CD4-positive, alpha-beta T cell treated with Interleukin-6 for 4 hours (primary cell): ENCODE measurements at regions not wholly inside any gene's neighbourhood (a gene's known extent, or its start where the extent isn't known, plus 50 kb on each side); places are given as distances from the start of the nearest gene placed in this dataset.
"Not testable (repeated sequence)": the region's sequence is repeated elsewhere in the genome, so short reads cannot be mapped to it uniquely, and the experiment has no call there.

Experiments used
- DNase-seq: peaks from one replicate; pipeline ENCODE4 v3.0.0-alpha.2; 2020; ENCODE audit warnings: mixed read lengths

DNA sequence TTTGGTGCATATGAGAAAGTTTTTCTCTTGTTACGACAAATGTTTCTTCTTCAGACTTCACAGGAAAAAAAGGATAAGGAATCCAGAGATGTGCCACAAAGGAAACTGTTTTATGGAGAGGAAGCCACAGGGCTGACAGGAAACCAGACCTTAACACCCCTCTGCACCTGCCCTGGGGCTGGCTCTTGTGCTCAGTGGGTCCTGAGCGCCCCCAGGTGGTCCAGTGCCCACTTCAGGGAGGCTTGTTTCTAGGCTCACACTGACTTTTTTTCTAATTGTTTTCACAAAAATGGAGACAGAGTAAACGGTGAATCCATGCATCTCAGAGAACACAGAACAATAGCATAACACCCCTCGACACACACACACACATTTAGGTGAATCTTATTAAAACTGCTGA lies 951.2 kb downstream of the TMEM121 start:
- DNase-seq = not testable (repeated sequence)

DNA sequence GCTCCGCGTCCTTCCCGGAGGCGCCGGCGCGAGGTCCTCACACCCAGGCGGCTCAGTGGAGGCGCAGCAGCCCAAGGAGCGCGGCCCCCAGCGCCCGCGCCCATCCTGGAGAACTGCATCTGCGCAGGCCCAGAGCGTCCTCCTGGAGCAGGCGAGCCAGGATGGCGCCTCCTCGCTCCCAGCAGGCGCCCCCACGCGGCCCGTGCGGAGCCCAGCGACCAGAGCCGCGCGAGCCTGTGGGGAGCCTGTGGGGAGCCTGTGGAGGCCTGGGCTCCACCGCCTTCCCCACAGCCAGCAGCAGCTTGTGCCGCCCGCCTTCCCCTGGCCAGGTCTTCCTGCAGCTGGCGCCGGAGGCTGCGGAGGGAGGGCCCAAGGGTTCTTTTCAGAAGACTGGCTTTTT lies 953.9 kb downstream of the TMEM121 start:
- not testable (repeated sequence) for DNase-seq

DNA sequence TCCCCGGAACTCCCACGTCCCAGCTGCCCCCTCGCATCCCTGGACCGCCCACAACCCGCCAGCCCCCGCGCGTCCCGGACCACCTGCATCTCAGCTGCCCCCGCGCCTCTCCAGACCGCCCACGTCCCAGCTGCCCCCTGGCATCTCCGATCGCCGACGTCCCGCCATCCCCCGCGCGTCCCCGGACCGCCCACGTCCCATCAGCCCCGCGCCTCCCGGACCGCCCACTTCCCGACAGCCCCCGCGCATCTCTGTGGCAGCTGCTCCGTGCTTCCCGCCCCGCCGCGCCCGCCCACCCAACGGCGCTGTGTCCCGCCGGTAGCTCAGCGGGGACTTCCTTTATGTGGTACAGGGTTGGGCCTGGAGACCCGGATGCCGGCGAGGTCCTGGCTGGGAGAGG lies 955.8 kb downstream of the TMEM121 start:
- DNase-seq = not testable (repeated sequence)

DNA sequence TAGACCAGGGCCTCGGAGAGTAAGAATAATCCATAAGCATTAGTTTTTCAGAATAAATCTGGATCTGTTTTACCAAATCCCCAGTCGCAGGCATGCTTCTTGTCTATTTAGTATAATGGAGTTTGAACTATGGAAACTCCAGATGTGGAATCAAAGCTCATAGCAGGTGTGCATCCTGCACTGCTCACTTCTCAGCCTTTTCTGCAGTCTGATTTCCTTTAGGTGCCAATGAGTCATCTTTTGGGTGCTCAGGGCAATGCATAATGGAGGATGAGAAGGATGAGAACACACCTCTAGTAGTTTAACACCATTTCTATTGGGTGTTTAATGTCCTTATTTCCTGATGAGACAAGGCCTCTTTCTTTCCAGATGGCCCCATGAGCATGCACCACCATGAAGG lies 961.2 kb downstream of the TMEM121 start:
- no peak for DNase-seq

DNA sequence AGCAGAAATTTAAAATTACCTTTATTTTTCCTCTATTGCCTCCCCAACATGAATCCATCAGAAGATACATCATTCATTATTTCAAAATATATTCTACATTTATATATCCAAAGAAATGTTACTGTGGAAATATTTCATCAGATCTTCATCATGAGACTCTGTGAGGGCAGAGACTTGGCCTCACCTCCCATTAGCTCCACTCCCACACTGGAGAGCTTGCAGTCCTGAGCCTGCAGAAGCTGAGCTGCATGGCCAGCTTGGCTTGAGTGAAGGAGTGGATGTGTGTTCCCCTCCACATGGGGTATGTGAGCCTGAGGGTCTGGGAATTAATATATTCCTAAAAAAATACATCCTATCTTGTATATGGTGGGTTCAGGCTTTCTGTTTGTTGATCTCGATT lies 961.9 kb downstream of the TMEM121 start:
- no peak for DNase-seq

DNA sequence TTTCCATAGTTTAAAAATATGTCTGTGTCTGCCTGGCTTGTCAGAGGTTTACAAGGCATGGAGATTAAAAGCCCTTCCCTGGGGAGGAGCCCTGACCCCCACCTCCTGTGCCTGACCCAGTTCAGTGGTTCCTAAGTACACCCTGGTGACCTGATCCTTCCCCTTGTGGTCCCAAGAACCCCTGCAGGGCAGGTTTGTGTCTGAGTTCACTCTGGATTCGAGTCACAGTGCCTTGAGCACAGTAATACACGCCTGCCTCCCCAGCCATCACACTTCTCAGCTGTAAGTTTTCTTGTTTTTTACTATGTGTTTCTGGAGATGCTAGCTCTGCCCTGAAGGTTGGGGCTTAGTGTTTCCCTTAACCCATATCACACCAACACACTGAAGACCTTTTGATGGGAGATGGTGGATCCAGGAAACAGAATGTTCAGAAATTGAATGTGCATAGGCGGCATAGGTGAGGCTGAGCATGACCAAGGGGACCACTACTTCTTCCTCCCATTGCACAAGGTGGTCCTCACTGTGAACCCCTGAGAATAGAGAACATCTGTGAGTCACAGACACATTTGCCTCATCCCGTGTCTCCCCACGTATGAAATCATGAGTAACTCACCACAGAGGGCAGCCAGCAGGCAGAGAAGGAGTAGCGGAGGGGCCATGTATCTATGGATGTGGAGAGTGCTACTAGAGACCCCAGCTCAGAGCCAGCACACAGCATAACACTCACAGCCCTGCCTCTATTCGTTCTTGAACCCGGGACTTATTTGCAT lies 962.9 kb downstream of the TMEM121 start:
- DNase-seq = no peak

DNA sequence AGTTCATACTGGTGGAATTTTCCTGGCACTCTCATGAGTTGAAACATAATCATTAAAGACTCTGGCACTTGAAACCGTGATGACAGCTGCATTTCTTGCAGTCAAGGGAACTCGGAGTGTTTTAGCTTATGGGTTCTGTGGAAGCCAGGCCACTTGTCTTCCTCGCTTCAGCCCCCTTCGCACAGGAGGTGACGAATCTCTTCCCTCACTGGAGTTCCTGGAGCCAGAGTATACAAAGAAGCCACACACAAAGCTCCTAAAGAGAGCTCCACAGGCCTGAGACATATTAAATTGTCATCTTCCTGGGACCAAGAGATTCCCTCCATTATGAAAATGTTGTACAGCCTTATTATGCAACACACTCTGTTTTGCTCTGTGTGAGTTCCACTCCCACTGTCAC lies 964.1 kb downstream of the TMEM121 start:
- no peak for DNase-seq

DNA sequence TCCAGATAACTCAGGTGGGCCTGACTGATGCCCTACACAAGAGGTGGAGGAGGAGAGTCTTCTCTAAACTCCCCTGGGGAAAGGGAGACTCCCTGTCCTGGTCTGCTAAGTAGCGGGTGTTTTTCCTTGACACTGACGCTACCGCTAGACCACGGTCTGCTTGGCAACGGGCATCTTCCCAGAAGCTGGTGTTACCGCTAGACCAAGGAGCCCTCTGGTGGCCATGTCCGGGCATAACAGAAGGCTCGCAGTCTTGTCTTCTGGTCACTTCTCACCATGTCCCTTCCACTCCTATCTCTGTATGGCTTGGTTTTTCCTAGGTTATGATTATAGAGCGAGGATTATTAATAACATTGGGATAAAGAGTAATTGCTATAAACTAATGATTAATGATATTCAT lies 965.5 kb downstream of the TMEM121 start:
- no peak for DNase-seq

DNA sequence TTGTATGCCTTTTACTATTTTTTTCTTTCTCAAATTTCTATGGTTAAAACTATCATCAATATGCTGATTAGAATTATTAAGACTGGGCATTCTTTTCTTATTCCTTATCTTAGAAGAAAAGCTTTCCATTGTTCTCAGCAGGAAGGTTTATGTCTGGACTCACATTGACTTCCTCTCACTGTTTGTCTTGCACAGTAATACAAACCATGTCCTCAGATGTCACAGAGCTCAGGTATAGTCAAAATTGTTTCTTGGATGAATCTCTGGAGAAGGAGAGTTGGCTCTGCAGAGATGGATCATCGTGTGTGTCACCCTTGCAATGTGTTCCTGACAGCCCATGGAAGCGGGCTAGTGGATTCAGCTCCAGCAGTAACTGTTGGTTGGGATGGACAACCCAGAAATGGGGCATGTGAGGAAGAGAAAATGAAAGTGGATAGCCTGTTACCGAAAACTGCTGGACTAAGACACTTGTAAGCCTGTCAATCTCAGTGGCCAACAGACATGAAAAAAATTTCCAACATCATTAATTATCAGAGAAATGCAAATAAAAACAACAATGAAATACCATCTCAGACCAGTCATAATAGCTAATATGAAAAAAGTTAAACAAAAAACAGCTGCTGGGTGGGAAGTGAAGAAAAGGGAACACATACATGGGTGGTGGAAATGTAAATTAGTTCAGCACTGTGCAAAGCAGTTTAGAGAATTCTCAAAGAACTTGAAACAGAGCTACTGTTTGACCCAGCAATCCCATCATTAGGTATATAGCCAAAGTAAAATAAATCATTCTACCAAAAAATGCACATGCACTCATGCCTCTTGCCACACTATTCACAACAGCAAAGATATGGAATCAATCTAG lies 967.8 kb downstream of the TMEM121 start:
- DNase-seq = no peak

DNA sequence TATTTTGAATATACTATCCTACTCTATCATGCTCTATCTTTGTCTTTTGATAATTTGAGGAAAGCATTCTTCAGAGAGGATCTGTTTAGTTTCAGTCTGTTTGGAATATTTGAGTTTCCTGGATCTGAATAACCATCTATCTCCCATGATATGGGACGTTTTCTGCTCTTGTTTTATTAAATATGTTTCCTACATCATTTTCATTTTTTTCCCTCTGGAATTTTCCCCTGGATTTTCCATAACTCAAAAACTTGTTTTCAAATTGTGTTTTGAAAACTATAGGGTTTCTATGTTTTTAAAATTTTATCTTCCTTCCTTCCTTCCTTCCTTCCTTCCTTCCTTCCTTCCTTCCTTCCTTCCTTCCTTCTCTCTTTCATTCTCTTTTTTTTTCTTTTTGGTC lies 974.2 kb downstream of the TMEM121 start:
- DNase-seq = no peak

DNA sequence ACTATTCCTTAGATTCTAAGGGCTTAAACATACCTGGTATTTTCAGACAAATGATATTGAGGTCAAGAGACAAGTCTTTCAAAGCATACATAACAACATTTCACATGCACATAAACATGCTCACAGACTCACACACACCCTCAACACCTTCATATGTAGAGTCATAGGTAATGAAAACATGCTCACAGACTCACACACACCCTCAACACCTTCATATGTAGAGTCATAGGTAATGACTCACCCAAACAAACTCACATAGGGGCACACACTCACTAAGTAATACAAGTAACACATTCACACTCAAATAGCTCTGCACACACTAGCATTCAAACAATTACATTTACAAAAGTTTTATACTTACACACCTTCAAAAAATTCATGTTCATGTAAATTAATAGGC lies 975.5 kb downstream of the TMEM121 start:
- no peak for DNase-seq

DNA sequence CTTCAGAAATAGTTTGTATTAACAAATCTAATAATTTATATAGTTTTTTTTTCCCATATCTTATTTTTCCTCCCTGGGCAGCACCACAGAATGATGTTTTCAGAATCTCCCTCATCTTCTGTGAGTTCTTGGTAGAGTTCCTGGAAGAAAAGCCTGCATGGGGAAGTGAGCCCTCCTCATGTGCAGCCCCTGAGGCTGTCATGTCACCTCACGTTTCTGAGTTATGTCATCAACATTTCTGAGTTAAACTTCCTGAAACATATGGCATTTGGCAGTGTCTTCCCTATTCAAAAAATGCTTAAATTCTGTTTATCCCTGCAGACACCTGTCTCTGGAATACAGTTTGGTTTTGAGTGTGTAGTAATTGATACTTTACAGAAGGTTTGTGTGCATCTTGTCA lies 979.0 kb downstream of the TMEM121 start:
- no peak for DNase-seq

DNA sequence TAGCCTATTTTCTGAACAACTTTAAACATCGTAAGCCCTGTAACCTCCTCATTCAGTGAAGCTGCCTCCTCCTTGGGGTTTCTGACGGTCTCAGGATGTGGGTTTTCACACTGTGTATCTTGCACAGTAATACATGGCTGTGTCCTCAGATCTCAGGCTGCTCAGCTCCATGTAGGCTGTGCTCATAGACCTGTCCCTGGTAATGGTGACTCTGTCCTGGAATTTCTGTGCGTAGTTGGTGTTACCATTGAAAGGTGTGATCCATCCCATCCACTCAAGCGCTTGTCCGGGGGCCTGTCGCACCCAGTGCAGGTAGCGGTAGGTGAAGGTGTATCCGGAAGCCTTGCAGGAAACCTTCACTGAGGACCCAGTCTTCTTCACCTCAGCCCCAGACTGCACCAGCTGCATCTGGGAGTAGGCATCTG lies 980.5 kb downstream of the TMEM121 start:
- DNase-seq = peak; percentile 61

DNA sequence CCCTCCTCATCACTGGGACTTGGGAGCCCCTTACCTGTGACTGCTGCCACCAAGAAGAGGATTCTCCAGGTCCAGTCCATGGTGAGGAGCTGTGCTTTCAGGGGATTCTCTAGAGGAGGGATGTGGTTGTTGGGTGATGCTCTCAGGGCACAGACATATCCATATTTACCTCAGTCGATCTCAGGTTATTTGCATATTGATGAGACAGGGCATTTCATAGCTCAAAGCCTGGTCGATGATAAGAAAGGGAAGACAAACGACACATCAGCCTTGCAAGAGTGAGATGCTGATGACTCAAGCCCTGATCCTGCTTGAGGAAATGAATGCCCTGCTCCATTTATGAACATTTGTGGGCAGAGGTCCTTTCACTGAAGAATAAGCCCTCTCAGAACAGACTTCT lies 981.0 kb downstream of the TMEM121 start:
- peak; percentile 41 for DNase-seq

DNA sequence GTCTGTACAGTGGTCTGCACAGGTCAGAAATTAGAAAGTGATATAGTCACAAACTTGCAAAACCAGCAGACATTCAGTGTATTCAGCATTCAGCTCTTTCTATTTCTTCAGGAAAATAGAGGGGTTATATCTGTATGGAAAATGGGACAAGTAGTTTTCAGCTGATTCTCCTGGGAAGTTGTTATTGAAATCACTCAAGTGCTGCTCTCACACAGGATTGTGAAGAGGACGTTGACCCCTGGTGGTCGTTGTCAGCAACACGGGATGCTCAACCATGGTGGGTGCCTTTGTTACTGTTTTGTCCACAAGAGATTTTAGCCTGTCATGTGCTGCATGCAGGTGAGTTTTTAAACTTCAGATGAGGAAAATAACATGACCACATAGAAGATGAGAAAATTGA lies 981.8 kb downstream of the TMEM121 start:
- no peak for DNase-seq

DNA sequence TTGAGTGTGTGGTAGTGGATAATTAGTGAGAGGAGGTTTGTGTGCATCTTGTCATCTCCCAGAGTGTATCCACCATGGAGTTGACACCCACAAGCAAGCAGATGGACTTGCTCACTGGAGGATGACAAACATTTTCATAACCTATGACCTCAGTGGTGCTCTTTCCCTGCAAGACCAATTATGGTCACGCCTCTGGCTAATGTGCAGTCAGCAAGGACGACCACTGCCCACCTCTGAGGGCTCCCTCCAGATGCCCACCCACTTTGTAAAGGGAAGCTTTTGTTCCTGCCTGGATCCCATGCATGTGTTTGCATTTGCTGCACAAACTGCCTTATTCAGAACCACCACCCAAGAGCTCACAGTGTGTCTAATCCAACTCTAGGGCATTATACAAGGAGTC lies 982.8 kb downstream of the TMEM121 start:
- no peak for DNase-seq

DNA sequence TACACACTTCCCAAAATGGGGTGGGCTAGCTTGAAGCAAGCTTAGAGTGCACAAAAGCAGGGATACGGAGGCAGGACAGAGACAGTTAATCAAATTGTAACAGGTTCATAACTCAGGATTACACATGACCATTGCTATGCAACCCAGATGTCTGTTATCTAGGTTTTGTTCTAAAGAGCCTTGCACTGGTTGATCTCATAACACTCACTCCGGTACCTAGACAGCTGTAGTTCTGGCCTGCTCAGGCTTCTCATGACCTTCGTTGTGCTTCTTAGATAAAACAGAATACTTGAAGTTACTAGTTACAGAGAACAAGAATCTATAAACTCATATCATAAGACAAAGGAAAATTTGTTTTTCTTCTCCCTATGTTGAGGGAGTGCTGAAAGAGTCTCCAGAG lies 983.4 kb downstream of the TMEM121 start:
- DNase-seq = no peak

DNA sequence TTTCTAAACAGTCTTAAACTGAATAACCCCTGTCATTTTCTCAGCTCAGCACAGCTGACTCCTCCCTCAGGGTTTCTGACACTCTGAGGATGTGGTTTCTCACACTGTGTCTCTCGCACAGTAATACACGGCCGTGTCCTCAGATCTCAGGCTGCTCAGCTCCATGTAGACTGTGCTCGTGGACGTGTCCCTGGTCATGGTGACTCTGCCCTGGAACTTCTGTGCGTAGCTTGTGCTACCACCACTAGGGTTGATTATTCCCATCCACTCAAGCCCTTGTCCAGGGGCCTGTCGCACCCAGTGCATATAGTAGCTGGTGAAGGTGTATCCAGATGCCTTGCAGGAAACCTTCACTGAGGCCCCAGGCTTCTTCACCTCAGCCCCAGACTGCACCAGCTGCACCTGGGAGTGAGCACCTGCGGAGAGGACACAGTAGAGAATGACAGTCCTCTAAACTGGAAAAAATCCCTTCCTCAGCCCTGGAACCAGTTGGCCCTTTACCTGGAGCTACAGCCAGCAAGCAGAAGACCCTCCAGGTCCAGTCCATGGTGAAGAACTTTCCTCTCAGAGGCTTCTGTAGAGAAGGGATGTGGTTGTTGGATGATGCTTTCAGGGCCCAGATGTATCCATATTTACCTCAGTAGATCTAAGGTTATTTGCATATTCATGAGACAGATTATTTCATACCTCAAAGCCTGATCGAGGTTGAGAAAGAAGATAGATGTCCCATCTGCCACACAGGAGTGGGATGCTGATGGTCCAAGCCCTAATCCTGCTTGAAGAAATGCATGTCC lies 984.8 kb downstream of the TMEM121 start:
- DNase-seq = peak; percentile 70

DNA sequence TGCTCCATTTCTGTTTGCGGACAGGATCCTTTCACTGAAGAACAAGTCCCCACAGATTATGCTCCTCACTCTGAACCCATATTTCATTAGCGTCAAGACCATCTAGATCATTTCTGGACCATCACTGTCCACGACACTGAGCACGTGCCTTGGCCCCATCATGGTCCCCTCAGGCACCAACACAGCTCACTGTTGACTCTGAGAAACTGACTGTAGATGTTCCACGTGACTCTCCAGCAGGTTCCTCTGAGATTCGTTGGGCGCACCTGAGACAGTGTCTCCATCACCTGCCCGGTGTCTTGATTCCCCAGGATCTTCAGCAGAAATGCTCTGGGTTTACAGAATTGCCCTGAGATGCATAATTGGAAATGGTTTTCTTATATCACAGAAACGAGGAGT lies 985.4 kb downstream of the TMEM121 start:
- no peak for DNase-seq

DNA sequence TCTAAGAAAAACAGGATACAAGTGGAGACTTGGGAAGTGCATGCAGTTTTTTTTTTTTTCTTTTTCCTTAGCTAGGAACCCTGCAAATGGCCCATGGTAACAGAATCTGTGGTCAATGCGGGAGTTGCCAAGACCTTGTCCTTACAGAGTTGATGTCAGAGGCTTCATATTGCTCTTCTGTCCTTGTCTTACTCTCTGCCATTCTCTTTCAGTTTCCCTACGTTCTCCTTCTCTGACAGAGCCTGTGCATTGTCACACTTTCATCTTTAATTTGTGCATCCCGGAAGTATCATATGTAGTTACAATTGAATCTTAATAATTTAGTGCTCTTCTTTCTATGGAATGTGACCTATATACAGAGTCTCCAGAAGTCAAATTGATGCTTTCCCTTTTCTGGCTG lies 986.9 kb downstream of the TMEM121 start:
- DNase-seq = no peak

DNA sequence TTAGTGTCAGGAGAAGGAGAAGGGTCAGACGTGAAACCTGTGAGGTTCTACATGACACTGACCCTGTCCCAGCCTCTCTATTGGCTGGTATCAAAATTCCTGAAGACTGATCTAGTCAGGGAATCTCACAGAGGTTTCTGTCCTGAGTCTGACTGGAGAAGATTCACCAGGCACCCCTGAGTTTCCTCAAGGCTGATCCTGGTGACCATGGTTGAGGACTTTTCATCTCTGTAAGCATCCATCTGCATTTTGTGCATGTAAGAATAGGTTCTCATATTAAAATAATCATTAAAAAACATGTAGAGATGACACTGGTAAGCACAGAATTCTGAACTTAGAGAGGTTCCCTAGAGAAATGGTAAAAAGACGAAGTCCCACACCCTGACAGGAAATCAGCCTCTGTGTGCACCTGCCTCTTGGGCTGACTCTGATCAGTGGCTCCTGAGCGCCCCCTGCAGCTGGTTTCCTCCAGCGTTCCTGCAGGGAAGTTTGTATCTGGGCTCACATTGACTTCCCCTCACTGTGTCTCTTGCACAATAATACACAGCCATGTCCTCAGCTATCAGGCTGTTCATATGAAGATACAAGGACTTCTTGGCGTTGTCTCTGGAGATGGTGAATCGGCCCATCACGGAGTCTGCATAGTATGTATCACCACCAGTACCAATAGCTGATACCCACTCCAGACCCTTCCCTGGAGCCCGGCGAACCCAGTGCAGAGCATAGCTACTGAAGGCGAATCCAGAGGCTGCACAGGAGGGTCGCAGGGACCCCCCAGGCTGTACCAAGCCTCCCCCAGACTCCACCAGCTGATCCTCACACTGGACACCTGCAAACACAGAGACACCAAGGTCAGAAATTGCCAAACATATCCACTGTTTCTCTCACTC lies 991.9 kb downstream of the TMEM121 start:
- DNase-seq = peak; percentile 89

DNA sequence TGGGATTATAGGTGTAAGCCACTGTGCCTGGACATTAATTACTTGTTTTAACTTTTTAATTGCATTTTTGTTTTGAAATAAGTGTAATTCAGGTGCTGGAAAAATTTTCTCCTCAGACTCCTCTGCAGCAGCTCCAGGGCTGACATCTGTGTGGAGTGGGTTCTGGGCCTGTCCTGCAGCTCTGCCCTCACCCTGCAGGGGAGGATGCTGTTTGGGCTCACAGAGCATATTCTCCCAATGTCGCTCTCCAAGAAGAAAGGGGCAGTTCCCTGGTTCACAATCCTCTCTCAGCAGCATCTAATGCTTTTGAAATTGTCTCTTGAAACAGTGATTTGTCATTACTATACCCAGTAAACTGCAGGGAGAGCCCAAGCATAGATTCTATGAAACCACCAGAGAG lies 995.7 kb downstream of the TMEM121 start:
- DNase-seq = not testable (repeated sequence)
